GM21367 (cell line): ENCODE measurements at regions not wholly inside any gene's neighbourhood (a gene's known extent, or its start where the extent isn't known, plus 50 kb on each side); places are given as distances from the start of the nearest gene placed in this dataset.

Experiments used
- ATAC-seq: cut with Tn5 transposase; IDR thresholded peaks from one replicate; pipeline ENCODE4 v1.9.1; 2021; ENCODE audit not compliant: unreplicated experiment

DNA sequence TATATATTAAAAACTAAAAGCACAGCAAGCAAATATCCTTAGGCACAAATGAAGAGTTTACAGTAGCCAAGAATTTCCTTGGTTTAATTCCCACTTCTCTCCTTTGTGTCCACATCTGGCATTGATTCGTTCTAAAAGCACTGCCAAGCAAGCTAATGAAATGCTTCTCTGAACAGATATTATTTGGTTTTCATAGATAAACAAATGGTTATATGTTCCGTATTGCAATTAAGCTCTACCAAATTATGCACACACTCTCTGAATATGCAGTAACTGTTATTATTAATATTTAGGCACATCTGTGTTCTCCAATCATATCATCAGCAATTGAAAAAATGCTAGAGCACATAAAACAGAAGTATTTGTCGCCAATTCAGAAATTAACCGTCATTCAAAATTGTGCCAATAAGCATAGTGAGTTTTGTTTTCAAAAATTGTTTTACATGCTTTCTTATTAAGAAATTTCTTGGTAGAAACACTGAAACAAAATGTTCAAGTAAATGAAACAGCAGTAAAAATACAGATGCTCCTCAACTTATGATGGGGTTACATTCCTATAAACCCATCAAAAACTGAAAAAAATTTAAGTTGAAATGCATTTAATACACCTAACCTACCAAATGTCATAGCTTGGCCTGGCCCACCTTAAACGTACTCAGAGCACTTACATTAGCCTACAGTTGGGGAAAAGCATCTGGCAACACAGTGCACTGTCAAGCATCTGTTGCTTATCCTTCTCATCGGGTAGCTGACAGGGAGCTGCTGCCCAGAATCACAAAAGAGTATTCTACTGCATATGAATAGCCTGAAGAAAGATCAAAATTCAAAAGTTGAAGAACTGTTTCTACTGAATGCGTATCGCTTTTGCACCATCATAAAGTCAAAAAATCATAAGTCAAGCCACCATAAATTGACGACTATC, 2134.7 kb downstream of the PCDH9 start:
- ATAC-seq = no peak

DNA sequence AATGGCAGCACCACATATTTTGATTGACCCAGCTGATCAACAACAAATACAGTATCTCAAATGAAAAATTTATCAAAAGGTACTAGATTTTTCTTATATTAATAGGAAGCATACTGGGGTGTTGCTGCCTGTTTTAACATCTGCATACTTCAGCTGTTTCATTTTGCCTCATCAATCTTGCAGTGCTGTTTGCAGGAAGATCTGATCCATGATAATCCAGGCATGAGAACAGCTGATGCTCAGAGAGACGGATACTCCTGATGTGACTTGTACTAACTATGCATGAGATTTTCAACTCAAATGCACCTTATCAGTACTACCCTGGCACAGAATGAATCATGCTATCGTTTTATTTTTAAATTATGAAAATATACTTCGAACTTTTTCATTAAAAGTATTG, 2136.8 kb downstream of the PCDH9 start:
- no peak for ATAC-seq

DNA sequence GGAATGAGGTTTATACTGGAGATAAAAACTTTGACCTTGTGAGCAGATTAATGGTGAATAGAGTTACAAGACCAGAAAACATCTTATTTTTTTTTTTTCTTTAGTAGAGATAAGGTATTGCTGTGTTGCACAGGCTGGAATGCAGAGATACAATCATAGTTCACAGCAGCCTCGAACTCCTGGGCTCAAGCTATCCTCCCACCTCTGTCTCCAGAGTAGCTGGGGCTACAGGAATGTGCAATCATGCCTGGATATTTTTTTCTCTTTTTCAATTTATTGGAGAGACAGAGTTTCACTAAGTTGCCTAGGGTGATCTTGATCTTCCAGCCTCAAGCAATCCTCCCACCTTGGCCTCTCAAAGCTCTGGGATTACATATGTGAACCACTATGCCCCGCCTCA, 2139.1 kb downstream of the PCDH9 start:
- ATAC-seq = no peak

DNA sequence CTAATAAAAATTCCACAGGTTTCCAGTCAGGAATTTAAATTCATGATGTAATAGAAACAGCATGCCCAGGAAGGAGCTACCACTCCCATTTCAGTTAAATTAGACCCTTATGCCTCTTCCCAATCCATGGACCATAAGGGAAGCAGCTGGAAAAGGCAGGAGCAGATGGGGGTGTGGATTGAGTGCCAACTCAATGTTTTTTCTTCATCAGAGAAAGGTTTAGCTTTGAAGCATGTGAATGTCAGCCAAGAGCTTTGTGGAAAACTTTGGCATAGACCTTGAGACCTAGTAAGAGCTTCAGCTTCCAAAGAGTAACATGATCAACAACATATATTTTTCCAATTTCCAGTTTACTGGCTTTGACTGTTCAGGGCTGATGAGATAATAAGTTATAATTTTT, 2139.9 kb downstream of the PCDH9 start:
- no peak for ATAC-seq

DNA sequence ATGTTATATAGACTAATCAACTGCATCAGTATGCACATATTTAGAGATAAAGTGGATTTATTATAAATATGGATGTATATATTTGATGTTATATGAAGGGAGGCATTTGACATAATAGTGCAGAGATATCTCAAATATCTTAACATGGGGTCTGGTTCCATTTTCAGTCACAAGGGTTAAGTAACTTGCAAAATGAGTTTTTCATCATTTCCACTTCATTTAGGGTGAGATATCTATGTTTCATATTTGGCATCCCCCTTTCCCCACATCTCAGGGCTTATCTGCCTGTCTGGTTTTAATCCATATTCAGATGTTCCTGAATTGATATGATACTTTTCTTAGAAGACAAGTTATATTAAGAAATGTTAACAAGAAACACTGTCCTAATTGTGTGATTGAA, 2141.2 kb downstream of the PCDH9 start:
- ATAC-seq = no peak

DNA sequence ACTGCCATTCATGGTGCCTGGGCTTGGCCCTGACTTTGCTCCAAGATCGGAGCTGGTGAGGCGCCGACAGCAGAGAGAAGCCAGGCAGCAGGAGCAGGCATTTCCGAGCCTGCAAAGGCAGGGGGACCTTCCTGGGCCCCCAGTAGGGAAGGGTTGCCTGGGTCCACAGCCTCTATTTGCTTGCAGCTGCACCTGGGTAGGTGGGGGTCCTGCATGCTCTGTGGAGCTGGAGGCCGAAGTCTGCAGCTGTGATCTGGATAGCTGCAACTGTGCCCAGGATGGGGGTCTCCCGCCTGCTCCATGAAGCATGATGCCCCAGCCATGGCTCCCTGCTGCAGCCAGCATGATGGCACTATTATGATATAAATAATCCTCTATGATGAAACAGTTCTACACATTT, 2144.2 kb downstream of the PCDH9 start:
- no peak for ATAC-seq

DNA sequence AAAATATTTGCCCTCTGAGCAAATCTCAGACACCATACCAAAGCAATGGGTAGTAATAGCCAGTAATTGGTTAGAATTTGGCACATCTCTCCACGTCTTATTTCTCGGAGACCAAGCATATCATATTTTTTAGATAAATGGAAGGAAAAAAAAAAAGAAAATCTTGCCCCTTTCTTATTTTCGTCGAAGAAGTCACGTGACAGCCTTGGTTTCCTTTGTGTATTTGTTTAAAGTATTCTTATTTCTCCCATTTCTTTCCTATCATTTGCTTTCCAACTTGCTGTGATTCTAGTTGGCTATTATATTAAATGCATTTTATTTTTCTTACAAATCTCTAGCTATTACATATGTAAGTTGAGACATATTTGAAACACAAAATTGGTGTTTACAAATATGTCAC, 2155.9 kb downstream of the PCDH9 start:
- ATAC-seq = no peak

DNA sequence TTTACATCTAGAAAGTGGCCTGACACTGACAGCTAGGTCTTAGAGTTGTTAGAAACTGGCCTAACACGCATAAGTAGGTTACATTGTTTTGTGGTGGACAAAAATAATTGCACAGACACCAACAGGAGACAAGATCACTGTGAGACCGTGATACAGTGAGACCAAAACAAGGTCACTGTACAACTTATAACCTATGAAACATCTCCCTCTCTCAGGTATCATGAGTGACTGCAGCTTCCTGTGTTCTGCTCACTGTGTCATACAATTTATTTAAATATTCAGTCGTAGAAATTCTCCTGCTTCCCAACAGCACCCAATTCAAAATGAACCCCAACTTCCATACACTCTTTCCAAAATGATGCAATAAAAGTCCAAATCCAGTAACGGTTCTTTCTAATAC, 2165.2 kb downstream of the PCDH9 start:
- no peak for ATAC-seq

DNA sequence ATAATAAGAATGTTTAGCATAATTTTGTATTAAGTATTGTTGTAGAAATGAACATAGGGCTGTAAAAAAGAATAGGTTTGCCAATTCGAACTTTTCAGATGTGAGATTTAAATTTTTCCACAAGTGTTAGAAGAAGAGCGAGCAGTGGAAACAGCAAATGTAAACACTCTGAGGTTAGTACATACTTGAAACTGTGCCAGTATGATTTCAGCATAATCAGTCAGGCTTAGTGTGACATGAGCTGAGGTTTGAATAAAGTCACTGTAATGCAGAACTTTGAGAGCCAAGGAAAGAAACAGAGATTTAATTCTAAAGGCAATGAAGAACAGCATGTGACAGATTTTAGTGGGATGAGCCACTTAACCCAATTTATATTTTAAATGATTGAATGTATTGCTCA, 2166.4 kb downstream of the PCDH9 start:
- no peak for ATAC-seq

DNA sequence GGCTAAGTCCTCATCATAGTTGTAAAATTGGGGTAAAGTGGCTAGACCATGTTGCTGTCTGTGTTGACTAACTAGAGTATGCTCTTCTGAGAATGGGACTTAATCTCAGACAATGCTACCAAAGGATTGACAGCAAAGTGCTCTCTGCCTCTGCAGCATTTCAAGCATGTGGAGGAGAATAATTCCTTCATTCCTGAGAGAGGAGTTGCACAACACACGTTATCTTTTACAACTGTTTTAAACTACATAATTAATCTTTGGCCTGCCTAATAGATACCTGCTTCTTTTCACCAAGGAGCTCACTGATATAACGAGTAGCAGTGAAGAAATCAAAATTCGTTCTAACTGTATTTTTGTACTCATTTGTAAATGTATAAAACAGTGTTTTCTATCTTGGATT, 2172.2 kb downstream of the PCDH9 start:
- no peak for ATAC-seq

DNA sequence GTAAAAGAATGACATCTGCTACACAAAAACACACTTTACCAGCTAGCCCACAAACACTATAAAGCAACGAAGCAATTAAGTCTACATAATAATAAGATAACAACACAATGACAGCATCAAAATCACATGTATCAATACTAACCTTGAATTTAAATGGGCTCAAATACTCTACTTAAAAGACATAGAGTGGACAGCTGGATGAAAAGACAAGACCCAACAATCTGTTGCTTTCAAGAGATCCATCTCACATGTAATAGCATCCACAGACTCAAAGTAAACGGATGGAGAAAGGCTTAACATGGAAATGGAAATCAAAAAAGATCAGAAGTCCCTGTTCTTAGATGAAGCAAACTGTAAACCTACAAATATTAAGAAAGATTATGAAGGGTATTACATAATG, 2175.9 kb downstream of the PCDH9 start:
- ATAC-seq = no peak

DNA sequence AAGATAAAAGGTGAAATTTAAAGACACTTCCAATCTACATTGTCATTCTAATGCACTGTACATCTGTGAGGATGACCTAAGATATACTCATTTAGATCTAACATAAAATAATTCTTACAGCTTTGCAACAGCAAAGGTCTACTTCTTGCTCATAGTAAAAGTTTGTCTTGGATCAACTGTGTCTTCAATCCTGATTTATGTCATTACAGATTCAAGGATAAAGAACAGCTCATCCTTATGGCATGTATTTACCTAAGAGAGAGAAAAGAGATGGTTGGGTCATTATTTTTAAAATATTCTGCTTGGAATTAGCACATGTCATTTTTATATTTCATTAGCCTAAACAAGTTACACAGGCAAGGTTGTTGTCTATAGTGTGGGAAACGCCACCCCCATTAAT, 2193.1 kb downstream of the PCDH9 start:
- no peak for ATAC-seq

DNA sequence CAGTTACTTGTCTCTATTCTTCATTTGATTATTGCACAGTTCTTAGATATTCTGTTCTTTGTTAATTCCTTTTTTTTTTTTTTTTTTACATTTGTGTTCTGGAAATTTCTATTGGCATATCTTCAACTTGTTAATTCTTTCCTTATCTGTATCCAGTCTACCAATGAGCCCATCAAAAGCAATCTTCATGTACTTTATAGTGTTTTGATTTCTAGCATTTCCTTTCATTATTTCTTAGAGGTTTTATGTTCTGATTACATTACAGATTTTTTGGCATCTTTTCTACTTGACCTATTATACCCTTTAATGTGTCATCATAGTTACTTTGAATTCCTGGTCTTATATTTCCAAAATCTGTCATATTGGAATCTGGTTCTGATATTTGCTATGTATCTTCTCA, 2194.8 kb downstream of the PCDH9 start:
- ATAC-seq = no peak

DNA sequence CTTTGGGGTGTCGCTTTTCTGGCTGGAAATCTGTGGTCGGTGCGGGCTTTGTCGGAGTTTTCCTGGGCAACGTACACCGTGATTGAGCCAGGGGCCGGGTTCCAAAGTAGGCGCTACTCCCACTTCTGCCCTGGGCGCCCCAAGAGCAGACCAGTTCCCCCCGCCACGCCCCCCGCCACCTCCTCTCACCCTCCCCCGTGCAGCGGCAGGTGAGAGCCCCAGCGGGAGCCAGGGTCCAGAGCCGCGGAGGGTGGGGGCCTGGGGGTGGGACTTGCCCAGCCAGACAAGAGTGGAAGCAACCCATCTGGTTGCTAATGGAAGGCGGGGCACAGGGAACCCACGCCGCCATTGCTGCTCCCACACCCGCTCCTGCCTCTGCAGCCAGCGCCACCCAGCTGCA, 2195.9 kb downstream of the PCDH9 start:
- no peak for ATAC-seq

DNA sequence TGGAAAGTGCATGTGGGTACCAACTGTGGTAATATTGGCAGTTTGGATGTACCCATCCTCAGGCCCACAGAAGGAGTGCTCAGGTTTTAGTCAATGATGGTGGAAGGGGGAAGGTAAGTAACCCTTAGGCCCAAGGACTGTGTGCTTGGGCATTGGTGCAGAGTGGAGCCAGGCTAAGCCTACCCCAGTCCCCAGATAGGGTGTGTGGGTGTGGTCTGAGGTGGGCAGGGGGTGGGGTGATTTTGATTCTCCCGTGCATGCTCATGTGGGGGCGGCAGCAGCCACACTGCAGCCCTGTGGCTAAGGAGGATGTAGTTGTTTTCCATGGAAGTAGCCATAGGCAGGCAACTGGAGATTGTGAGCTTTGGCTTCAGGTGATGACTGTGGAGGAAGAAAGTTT, 2197.3 kb downstream of the PCDH9 start:
- ATAC-seq = no peak

DNA sequence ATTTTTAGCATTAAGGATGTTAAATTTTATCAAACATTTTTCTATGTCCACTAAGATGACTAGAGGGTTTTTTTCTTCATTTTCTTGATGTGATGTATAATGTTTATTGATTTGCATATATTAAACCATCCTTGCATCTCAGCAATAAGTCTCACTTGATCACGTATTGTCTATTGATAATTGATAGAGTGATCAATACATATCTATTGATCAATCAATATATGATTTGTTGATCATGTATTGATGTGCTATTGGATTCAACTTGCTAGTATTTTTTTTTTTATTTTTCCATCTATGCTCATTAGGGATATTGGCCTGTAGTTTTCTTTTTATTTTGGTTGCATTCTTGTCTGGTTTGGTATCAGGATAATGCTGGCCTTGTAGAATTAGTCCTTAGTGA, 2202.0 kb downstream of the PCDH9 start:
- no peak for ATAC-seq

DNA sequence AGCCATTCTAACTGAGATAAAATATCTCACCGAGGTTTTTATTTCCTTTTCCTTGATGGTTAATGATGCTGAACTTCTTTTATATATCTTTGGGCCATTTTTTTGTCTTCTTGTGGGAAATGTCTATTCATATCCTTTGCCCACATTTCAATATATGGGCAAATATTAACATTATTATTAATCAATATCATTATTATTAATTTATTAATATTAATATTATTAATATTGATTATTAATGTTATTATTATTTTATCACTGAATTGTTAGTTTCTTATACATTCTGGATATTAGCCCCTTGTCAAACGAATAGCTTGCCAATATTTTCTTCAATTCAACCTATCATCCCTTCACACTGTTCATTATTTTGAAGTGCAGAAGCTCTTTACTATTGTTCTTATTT, 2203.6 kb downstream of the PCDH9 start:
- ATAC-seq = no peak

DNA sequence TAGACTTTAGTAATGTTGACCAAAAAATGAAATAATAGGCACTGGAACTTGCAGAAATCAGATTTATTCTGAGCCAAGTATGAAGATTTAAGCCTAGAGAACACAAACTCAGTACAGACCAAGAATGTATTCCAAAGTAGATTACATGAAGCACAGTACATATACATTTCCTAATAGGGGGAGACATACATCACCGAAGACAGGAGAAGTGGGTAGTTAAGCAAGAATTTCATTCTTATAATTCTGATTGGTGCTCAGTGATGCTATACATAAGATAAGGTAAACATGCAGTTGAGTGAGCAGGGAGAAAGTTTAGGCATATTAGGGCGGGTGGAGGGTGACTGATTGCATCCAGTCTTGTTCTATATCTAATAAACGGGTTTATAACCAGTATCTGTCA, 2218.8 kb downstream of the PCDH9 start:
- no peak for ATAC-seq

DNA sequence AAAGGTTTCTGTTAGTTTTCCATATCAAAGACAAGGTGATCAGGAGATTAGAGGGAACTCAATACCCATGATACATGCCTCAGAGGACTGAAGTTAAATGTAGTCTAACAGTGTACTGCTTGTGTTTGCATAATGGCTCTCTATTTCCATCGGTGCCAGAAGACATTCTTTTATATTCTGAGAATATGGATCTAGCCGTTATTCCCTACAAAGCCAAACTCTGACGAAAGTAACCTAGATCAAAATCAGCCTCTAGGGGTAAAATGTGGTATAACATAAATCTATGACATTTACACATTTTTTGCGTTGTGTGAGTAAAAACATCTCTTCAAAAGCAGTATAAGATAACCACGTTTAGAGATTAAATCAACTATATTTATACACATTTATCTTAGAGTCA, 2232.7 kb downstream of the PCDH9 start:
- no peak for ATAC-seq

DNA sequence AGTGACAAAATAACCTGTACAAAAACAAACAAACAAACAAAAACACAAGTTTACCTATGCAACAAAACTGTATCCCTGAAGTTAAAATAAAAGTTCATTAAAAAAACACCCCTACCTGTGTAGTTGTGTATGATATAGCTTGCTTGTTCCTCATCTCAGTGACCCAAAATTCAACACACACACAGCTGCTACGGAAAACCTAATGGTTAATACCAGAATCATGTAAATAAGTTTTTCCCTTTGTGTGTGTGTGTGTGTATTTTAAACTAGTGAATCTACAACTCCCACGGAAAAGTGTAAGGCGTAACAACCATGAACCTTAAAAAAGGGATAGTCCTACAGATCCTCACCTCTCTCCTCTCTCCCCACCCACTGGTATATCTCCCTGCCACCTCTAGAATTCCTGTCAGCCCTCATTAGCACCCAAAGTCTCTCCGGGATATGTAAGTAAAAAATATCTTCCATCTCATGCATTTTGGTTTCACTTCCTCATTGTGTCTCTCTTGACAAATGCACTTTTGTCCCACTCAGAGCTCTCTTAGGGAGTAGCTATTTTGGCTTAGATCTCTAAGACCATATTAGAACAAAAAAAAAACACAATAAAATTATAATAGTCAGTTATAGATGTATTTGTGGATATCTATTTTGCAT, 2236.5 kb downstream of the PCDH9 start:
- ATAC-seq = no peak

DNA sequence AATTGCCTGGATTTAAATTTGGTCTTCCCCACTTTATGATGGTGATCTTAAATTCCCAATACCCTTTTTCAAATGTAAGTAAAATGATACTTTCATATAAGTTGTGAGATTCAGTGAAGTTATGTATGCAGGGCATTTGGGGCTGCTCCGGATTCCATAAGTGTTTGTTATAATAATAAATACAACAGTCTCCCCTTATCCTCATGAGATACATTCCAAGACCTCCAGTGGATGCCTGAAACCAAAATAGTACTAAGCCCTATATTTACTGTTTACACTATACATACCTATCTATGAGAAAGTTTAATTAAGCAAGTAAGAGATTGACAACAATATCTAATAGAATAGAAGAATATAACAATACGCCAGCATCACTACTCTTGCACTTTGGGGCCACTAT, 2237.8 kb downstream of the PCDH9 start:
- ATAC-seq = no peak

DNA sequence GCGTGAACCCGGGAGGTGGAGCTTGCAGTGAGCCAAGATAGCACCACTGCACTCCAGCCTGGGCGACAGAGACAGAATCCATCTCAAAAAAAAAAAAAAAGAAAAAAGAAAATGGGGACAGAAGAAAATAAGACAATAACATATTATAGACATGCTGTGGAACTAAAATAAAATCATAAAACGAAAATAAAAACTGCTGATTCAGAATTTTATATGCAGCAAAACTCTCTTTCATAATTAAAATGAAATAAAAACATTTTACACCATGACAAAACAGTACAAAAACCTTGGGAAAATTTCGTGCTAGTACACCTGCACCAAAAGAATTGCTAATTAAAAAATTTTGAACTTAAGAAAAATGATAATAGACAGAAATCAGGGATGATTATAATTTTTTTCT, 2245.1 kb downstream of the PCDH9 start:
- ATAC-seq = no peak

DNA sequence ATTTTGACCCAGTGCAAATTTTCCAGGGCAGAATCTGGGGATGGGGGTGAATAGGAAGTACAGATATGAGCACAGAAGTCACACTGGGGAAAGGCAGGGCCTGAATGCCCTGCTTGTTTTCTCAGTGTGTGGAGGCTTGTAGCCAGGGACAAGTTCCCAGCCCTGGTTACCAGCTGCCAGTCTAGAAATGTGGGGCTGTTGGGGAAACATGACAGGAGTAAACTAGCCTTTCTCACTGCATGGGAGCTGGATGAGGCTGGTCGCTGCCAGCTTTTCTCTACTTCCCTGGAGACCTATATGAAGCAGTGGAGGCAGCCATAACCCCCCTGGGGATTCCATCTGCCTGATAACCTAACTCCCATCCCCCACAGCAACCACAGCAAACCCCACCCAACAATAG, 2267.7 kb downstream of the PCDH9 start:
- no peak for ATAC-seq
